ENCODE measurements at regions not wholly inside any gene's neighbourhood (a gene's known extent, or its start where the extent isn't known, plus 50 kb on each side); places are given as distances from the start of the nearest gene placed in this dataset.

DNA sequence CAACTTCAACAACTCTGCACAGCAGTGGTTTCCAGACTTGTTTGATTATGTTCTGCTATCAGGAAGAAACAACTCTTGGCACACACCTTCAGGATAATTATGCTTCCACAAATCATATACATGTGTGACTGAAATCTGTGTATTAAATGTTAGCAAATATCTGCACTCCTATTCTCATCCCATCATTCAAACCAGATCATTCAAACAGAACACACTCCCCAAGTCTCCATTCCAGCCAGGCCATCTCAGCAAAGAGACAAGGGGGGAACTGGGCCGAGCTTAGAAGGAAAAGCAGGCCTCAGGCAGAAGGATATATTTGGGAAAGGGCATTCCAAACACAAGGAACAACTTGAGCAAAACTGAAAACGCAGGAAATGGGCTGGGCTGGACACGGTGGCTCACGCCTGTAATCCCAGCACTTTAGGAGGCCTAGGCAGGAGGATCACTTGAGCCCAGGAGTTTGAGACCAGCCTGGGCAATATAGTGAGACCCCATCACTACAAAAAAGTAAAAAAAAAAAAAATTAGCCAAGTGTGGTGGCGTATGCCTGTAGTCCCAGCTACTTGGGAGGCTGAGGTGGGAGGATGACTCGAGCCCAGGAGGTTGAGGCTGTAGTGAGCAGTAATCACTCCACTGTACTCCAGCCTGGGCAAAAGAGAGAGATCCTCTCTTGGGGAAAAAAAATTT is 62.7 kb downstream of the ZFP36L2 start:
- TF ChIP-seq CTCF (IDR thresholded peaks at IDR 0.05 in 4 of 5, conservative IDR thresholded peaks at IDR 0.05 in 1 of 5): no peak
- TF ChIP-seq POLR2A (IDR thresholded peaks at IDR 0.05): no peak

All from gastrocnemius medialis (tissue), 4 donors.